GM20000 (cell line): ENCODE measurements at regions not wholly inside any gene's neighbourhood (a gene's known extent, or its start where the extent isn't known, plus 50 kb on each side); places are given as distances from the start of the nearest gene placed in this dataset.
"Not testable (repeated sequence)": the region's sequence is repeated elsewhere in the genome, so short reads cannot be mapped to it uniquely, and the experiment has no call there.

Experiments
- DNase-seq: peaks from one replicate; pipeline ENCODE4 v3.0.0; 2012; ENCODE audit warnings: low spot score
- TF ChIP-seq, protein P1 (sequence below): IDR thresholded peaks from 2 replicates; pipeline ENCODE4 v1.5.1; 2012; ENCODE audit warnings: mild to moderate bottlenecking, control low read depth; ENCODE audit errors: extremely low read depth, missing control alignments

DNA sequence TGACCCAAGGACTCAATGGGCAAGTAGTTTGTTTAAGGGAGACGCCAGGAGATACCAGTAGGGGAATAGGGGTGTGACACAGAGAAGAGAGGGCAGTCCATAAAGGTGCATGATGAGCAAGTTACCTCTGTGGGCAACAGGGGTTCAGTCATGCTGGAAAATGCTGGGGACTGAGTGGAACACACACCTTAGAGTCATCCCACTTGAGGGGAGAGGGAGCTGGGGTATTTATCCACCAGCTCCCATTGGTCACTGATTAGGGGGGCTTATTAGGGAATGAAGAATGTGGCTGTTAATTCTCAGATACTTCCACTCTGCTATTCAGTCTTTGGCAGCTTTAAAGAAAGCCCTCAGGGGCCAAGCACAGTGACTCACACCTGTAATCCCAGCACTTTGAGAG lies 67.5 kb upstream of the MRI1 start:
- DNase-seq, result no peak
- TF ChIP-seq, protein P1, sequence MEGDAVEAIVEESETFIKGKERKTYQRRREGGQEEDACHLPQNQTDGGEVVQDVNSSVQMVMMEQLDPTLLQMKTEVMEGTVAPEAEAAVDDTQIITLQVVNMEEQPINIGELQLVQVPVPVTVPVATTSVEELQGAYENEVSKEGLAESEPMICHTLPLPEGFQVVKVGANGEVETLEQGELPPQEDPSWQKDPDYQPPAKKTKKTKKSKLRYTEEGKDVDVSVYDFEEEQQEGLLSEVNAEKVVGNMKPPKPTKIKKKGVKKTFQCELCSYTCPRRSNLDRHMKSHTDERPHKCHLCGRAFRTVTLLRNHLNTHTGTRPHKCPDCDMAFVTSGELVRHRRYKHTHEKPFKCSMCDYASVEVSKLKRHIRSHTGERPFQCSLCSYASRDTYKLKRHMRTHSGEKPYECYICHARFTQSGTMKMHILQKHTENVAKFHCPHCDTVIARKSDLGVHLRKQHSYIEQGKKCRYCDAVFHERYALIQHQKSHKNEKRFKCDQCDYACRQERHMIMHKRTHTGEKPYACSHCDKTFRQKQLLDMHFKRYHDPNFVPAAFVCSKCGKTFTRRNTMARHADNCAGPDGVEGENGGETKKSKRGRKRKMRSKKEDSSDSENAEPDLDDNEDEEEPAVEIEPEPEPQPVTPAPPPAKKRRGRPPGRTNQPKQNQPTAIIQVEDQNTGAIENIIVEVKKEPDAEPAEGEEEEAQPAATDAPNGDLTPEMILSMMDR, result no peak

DNA sequence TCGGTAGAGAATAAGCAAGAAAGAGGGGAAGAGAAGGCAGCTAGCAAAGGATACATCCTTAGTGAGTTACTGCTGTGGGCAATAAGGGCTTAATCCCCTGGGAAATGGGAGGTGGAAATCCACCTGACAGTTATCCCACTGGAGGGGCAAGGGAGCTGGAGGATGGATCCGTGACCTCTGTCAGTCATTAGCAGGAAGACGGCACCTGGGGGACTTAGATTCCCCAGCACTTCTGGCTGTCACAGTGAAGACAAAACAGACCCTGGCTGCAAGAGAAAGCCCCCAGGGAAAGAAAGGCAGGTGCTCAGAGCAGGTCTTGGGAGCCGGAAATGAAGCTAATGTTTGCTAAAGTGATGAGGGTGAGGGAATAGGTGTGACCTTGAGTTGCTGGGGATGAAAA lies 70.4 kb upstream of the MRI1 start:
- TF ChIP-seq, protein P1, result no peak

DNA sequence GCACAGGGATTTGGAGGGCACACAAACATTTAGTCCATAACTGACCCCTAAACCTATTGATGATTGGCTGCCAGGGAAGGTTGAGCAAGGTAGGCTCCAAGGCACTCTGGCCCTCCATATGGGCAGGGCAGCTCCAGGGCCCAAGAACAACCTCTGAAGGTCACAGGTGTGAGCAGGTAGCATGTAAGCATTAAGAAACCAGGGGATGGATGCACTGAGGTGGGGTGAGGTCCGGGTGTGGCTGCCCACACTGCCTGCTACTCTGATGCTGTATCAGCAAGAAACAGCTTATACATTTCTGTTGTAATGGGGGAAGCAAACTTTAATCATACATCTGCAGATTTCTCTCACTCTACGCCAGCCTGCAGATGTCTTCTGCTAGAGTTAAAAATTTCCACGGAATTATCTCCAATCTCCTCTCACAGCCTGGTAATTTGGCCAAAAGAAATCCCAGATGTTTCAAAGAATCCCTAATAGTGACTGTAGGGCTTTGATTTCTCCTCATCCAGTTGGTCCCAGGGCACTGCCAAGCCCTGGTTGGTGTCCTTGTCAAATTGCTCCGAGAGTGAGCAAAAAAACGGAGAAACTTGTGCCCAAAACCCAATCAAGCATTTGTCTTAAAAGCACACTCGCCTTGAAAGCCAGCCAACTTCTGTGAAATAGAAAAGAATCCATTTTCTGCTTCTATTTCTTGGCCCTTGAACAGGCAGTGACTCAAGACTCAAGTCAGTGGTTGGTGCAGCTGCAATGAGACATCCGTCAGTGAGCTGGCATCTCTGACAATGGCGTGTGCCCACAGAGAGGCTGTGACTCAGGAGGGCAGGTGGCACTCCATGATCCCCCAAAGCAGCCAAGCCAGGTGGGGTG lies 72.5 kb upstream of the MRI1 start:
- no peak for DNase-seq
- TF ChIP-seq, protein P1, result no peak

More for the DNA sequence above, 70.4 kb upstream of the MRI1 start:
- DNase-seq, result no peak

DNA sequence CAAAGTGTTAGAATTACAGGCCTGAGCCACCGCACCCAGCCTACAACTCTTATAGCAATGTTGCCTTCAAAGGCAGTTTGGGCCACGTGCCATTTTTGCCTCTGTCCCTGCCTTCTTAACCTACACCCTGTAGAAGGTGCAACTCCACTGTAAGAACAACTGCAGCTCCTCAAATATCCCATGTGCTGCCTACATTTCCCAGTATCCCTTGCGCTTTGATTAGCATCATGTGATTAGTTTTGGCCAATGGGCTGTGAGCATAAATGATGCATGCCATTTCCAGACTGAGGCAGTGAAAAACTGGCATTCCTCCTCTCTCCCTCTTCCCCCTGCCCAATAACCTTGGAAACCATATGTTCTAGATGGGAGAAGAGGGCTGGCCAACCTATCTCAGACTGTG lies 75.2 kb upstream of the MRI1 start:
- peak; percentile 25 for DNase-seq
- TF ChIP-seq, protein P1, result no peak

DNA sequence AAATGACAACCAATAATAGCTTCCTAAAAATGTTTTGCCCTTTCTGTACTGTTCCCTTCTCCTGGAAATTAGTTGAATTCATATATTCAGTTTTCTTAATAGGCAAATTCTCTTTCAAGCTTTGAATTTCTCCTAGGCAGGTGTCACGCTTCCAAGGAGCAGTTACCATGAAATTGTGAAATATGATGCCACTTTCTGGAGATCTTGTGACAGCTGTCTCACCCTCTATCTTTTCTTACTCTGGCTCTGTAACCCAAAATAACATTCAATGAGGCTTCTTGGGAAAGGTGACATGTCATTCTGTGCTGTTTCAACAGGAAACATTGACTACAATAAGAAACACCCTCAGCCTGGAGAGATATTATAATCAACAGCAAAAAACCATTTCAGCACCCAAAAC lies 80.3 kb upstream of the MRI1 start:
- TF ChIP-seq, protein P1, result no peak
- DNase-seq, result no peak

DNA sequence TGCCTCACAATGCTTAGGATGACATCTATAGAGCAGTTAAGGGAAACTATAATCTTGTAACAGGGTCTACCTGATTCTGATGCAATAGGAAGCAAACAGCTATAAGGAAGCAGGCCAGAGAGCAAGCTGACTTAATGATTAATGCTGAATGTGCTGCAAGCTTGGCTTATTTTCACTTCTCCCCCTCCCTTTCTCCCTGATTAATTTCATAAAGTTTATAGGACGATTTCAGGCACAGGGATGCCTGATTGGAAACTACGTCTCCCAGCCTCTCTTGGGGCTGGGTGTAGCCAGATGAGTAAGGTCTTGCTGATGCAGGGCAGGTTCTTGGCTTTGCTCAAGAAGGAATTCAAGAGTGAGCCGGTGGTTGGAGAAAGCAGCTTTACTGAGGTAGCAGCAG lies 82.8 kb upstream of the MRI1 start:
- TF ChIP-seq, protein P1, result no peak
- no peak for DNase-seq

DNA sequence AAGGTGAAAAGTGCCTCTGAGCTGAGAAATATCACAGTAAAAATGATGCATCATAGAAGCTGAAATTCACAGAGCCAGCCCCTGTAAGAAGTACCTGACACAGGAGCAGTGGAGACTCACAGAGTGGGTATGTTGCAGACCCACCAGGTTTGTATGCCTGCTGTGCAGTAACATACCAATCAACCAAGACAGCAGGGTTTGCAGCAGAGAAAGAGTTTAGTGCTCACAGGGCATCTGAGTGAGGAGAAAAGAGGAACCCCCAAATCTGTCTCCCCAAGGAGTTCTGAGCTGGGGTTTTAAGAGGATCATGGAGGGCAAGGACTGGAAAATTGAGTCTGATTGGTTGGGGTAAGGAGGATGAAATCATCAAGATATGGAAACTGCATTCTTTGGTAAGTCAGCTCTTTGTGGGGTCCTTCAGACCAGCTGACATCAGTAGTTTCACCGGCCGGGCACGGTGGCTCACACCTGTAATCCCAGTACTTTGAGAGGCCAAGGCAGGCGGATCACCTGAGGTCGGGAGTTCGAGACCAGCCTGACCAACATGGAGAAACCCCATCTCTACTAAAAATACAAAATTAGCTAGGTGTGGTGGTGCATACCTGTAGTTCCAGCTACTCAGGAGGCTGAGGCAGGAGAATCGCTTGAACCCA lies 83.5 kb upstream of the MRI1 start:
- DNase-seq, result not testable (repeated sequence)

DNA sequence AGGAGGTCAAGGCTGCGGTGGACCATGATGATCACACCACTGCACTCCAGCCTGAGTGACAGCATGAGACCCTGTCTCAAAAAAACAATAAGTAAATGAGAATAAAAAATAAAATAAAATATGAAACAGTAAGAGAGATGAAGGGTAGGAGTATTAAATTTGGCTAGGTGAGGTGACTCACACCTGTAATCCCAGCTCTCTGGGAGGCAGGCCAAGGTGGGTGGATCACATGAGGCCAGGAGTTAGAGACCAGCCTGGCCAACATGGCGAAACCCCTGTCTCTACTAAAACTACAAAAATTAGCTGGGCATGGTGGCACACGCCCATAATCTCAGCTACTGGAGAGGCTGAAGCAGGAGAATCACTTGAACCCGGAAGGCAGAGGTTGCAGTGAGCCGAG lies 87.4 kb upstream of the MRI1 start:
- DNase-seq, result not testable (repeated sequence)

DNA sequence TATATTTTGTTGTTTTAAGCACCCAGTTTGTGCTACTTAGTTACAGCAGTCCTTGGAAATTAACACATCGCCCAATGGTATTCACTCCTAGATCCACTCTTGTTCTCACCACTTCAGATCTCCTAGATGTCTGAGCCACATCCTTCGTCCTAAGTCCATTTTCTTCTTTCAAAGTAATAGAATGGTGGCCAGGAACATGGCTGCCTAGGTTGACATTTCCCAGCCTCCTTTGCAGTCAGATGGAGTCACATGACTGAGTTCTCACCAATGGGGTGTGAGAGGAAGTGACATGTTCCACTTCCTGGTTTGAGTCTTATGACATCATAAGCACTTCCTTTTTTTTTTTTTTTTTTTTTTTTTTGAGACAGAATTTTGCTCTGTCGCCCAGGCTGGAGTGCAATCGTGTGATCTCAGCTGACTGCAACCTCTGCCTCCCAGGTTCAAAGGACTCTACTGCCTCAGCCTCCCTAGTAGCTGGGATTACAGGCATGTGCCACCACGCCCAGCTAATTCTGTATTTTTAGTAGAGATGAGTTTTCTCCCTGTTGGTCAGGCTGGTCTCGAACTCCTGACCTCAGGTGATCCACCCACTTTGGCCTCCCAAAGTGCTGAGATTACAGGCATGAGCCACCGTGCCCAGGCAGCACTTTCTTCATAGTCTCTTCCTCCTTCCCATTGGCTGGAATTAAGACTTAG lies 91.7 kb upstream of the MRI1 start:
- DNase-seq, result not testable (repeated sequence)
